NCI-H748 (cell line): ENCODE measurements at regions not wholly inside any gene's neighbourhood (a gene's known extent, or its start where the extent isn't known, plus 50 kb on each side); places are given as distances from the start of the nearest gene placed in this dataset.
"Not testable (repeated sequence)": the region's sequence is repeated elsewhere in the genome, so short reads cannot be mapped to it uniquely, and the experiment has no call there.

Experiments used
- DNase-seq: peaks from one replicate; lab custom pipeline; 2025; ENCODE audit not compliant: unreplicated experiment; lab: John Stamatoyannopoulos, UW

DNA sequence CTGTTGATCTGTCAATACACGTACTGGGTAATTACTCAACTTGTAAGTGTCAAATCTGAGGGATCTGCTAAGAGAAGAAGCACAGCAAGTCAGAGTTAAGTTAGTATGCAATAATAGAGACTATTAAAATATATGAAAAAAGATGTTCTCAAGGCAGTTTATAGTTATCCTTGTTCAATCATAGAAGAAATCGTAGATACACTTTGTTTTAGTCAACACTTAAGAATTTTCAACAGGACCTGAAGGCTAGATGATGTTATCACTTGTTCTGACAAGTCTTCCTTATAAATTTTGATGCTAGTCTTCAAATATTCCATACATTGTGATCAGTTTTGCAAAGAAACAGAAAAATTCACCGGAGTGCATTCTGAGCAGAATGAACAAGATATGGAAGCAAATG lies 91.1 kb upstream of the KCNQ5 start:
- no peak for DNase-seq

DNA sequence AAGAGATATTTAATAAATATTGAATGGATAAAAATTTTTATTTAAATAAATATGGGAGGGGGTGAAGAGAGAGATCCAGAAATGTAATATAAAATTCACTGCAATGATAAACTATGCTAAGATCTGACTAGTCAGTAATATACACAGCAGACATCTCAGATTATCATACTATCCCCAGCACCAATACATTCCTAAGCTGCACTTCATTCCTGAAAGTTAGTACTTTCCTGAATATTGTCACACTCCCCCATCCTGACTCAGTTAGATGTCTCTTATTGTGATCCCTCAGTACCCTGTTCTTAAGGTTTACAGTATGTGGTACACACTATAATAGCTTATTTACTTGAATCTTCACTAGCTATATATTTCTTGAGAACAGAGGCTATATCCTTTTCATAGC lies 88.3 kb upstream of the KCNQ5 start:
- DNase-seq: no peak

DNA sequence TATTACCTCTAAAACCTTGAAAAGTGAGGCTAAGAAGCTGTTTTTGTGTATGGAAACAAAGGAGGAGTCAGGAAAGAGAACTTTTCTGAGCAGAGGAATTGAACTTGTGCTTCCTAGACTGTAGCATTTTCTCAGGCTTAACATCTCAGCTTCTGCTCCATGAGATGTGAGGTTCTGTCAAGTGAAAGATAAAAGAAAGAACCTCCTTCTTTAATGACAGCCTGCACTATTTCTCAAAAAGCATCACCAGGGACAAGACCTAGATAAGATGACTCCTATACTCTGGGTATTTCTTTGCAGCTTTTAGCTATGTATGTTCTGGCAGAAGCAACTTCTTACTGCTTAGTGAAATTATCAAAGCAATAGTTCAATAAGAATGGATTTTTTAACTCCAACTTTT lies 87.6 kb upstream of the KCNQ5 start:
- no peak for DNase-seq

DNA sequence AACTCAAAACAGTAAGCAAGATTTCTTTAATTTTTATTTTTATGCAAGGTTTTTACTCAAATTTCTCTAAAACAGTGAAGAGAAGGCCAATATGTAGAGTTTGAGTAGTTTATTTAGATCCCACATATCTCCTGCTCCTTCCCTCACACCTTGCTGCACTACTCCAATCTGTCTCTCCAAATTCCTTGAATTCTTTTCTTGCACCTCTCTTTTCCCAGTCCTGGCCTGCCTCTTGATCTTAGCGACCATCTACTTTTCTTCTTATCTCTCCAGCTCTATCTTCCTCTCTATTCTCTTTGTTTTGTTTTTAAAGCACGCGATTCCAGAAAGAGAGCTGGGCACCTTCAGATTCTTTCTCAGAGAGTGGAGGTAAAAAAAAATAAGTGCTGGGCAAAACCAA lies 86.7 kb upstream of the KCNQ5 start:
- DNase-seq: no peak

GRCh38 chr6:72547020-72547419 lies 74.8 kb upstream of the KCNQ5 start:
- no peak for DNase-seq

DNA sequence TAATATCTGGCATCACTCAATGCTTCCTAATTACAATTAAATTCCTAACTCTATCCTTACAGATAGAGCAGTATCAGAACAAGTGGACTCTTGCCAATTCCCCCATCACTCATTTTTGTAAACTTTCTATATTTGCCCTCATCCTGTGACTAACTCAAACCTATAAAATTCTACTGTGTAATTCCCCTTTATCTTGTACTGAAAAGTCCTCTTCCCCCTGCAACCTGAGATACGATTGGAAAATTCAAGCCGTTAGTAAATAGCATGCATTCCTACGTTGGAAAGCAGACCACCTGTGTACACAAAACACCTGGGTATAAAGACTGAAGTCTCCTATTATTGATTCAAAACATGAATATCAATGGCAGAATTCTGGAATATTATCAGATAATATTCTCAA lies 70.4 kb upstream of the KCNQ5 start:
- peak; percentile 49 for DNase-seq

DNA sequence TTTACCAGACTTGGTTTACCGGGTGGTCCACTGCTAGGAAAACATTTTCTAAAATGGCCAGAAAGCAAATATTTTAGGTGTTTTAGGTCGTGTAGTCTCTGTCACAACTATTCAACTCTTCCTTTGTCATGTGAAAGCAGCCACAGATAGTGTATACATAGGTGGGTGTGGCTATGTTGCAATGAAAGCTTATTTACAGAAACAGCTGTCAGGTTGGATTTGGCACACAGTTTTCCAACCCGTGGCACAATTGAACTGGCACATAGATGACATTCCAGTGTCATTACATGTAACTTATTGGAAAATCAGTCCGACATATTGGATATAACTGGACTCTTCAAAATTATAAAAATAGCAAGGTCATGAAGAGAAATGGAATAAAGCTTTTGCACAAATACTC lies 68.9 kb upstream of the KCNQ5 start:
- DNase-seq: peak; percentile 81

DNA sequence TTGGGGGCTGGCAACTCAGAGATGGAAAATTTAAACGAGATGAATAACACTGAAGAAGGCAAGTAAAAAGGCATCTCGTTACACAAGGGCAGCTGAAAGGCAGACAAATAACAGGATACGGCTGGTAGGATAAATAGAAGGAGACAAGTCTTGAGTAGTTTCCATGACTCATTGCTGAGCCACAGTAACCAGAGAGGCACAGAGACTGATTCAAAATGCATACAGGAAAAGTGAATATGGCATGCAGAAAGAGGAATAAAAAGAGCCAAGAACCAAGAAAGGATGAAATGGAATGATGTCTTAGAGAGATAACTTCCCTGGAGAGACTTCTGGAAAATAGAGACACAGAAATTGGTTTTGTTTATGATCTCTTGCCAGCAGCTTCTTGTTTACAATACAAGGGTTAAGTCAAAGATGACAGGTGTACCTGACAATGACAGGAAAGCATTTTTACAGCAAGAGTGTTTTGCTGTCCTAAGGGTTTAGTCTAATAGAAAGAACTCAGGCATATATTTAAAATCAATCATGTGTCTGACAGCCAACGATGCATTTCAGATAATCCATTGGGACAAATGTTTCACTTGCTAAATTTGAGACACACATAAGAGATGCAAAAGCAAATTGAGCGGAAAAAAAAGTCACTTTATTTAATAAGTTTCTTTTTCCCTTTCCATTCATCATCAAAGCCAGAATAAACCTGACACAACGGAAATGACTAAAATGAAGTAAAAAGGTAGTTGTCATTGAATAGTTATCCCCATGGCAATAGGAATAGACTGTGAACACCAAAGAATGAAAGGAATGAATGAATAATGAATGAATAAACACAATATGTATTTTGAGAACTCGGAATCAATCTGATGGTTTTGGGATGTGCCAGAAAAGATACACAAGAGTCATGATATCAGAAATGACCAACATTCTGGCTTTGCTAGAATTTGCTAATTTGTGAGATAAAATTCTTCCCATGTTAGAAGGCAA lies 68.0 kb upstream of the KCNQ5 start:
- DNase-seq: peak; percentile 79

DNA sequence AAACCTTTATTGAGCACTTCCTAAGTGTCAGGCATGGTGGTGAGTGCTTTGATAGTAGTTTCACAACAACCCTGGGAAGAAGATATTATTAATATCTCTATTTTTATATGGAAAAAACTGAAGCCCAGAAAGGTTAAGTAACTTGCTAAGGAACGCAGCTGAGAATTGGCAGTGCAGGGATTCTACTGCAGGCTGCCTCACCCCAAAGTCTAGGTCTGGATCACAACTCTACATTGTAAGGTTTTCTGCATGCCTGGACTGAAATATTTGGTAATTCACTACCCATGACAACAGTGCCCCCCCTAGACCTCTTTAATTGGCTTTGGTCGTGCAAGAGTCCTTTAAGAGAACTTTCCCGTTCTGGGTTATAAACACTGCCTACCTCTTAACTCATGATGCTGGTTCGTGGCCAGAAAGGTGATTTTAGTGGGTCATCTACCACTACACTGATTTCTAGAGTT lies 67.1 kb upstream of the KCNQ5 start:
- DNase-seq: no peak

DNA sequence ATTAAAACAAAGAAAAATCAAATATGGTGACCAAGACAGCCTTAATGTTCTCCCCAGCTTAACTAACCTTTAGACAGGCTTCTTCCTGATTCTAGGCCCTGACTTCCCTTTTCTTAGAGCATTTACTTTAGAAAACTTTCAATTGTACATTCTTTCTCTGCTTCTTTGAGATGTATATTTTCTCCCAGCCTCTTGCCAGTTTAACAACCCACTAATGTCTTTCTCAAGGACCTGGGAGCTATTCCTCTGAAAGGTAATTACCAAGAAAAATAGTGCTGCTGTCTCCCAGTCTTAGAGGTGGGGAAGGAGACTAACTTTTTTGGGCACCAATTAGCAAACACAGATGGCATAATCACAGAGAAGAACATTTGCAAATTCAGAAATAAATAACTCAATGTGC lies 62.8 kb upstream of the KCNQ5 start:
- DNase-seq: no peak

GRCh38 chr6:72559555-72559954 lies 62.3 kb upstream of the KCNQ5 start:
- DNase-seq: no peak

DNA sequence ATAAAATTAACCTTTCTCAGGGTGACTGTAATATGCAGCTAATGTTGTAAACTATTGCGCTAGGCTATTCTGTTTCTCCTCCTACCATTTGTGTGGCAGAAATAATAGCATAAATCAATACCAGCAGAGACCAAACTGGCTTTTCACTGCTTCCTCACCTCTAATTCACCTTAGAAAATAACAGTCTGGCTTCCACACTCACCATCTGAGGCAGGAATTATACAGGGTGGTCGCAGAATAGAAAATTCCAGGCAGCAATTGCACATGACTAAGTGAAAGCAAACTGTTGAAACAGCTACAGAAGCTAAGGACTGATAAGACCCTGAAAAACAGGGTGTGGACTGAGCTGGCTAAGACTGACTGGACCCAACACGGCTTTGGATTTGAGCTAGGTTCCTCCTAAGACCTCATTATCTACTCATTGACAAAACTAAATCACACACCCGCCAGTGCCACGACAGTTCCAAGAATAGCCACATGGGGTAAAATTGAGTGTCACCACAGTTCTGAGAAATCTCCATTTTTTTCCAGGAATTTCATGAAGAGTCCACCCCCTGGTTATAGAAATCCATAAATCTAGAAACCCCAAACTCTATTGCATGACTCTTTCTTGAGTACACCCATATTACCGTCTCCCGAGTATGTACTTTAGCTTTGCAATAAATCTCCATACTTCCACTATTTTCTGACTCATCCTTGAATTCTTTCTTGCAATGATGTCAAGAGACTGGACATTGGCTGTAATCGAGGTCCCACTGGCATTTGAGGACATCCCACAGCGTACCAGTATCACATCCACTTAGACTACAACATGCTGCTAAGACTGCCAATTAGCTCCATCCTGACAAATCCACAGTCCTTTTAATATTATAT lies 60.9 kb upstream of the KCNQ5 start:
- no peak for DNase-seq

DNA sequence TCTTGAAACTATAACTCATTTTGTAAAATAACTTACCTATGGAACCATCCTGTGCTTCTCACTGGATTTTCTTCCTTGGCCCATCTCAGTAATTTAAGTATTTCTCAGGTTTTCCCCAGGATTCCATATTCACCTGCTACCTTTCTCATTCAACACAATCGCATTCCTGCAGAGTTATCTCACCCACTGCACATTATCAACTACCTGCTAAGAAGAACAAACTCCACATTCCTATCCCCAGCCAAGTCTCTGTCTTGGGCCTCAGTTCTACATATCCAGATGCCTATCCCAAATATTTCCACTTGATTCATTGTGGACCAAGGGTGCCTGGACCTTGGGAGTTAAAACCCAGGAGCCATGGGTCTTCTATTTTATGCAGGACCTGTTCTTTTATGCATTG lies 60.2 kb upstream of the KCNQ5 start:
- no peak for DNase-seq

DNA sequence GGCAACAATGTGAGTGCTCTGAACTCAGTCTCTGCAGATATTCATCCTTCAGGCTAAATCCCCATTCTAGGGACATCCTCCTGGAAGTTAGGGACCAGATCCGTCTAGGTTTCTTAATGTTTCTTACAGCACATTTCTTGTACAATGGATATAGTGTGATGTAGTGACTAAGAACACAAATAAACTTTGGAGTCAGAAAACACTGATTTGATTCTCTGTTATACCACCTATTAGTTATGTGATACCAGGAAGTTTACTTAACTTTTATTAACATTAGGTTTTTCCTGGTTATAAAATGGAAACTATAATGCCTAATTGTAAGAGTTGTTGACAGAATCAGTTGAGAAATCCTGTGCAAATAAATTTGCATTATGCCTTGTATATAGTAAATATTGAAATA lies 57.6 kb upstream of the KCNQ5 start:
- DNase-seq: peak; percentile 18

GRCh38 chr6:72571993-72572392 lies 49.9 kb upstream of the KCNQ5 start:
- DNase-seq: not testable (repeated sequence)
